Neuron (in vitro differentiated cells): ENCODE measurements at regions not wholly inside any gene's neighbourhood (a gene's known extent, or its start where the extent isn't known, plus 50 kb on each side); places are given as distances from the start of the nearest gene placed in this dataset.
"Not testable (repeated sequence)": the region's sequence is repeated elsewhere in the genome, so short reads cannot be mapped to it uniquely, and the experiment has no call there.

Source experiments
- H2AFZ ChIP-seq: one replicate; pipeline ENCODE4 v1.6.1; 2013; ENCODE audit warnings: low read depth, mild to moderate bottlenecking, inconsistent platforms, low read length, moderate library complexity
- H3K27me3 ChIP-seq: one replicate; pipeline ENCODE4 v1.6.1; 2013; ENCODE audit warnings: low read length; ENCODE audit not compliant: insufficient read depth
- H3K36me3 ChIP-seq: one replicate; pipeline ENCODE4 v1.6.1; 2013; ENCODE audit warnings: low read length; ENCODE audit not compliant: insufficient read depth
- H3K4me1 ChIP-seq: one replicate; pipeline ENCODE4 v1.6.1; 2013; ENCODE audit warnings: low read length; ENCODE audit not compliant: insufficient read depth
- H3K4me3 ChIP-seq: 2 replicates; pipeline ENCODE4 v1.5.1; 2013; ENCODE audit warnings: mild to moderate bottlenecking, low read length, moderate library complexity
- H3K9me3 ChIP-seq: one replicate; pipeline ENCODE4 v1.6.1; 2013; ENCODE audit warnings: low read length

GRCh38 chr16:63129411-63130125 is 1093.3 kb upstream of the CDH8 start:
- Histone ChIP-seq H3K36me3 (no peaks in the 10 kb centered on the region), H3K27me3 (no peaks in the 10 kb centered on the region), H3K9me3 (no peaks in the 10 kb centered on the region), H3K4me1 (no peaks in the 10 kb centered on the region), H2AFZ (no peak overlapping the region), H3K4me3 (no peak overlapping the region)

DNA sequence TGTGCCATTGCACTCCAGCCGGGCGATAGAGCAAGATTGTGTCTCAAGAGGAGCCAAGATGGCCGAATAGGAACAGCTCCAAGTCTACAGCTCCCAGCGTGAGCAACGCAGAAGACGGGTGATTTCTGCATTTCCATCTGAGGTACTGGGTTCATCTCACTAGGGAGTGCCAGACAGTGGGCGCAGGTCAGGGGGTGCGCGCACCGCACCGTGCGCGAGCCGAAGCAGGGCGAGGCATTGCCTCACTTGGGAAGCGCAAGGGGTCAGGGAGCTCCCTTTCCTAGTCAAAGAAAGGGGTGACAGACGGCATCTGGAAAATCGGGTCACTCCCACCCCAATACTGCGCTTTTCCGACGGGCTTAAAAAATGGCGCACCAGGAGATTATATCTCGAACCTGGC is 1083.7 kb upstream of the CDH8 start:
- H3K36me3 ChIP-seq, H3K27me3 ChIP-seq, H3K9me3 ChIP-seq, H2AFZ ChIP-seq, H3K4me1 ChIP-seq, H3K4me3 ChIP-seq: not testable (repeated sequence)

DNA sequence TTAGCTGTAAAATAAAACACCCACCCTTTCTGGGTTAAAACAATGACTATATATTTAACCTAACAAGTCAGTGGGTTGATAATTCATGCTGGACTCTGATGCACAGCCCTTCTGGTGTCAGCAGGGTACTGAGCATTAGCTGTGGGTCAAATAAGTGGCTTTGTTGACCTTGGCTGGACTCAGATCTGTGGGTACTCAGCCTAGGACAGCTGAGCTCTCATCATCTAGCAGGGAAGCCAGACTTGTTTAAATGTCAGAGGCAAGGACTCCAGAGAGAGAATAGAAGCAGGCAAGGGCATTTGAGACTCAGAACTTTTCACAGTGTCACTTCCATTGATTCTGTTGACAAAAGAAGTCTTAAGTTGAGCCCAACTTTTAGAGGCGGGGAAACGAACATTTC is 1063.8 kb upstream of the CDH8 start:
- no peak overlapping the region for H3K4me3 ChIP-seq
- H3K4me1 ChIP-seq = peaks cover 2% of the 10 kb centered on the region
- no peaks in the 10 kb centered on the region for H3K9me3 ChIP-seq
- H2AFZ ChIP-seq = no peak overlapping the region
- no peaks in the 10 kb centered on the region for H3K36me3 ChIP-seq
- no peaks in the 10 kb centered on the region for H3K27me3 ChIP-seq

GRCh38 chr16:63096857-63097256 is 1060.6 kb upstream of the CDH8 start:
- Histone ChIP-seq H3K27me3 (no peaks in the 10 kb centered on the region), H3K4me1 (peaks cover 2% of the 10 kb centered on the region), H3K4me3 (no peak overlapping the region), H3K9me3 (no peaks in the 10 kb centered on the region), H3K36me3 (no peaks in the 10 kb centered on the region), H2AFZ (no peak overlapping the region)

- Histone ChIP-seq H3K4me1 (peaks cover 2% of the 10 kb centered on the region), H3K27me3 (no peaks in the 10 kb centered on the region), H3K9me3 (no peaks in the 10 kb centered on the region), H2AFZ (no peak overlapping the region), H3K4me3 (no peak overlapping the region), H3K36me3 (no peaks in the 10 kb centered on the region)
Measured at GRCh38 chr16:63092736-63093135, 1056.5 kb upstream of the CDH8 start.

GRCh38 chr16:63082101-63082500 is 1045.9 kb upstream of the CDH8 start:
- no peaks in the 10 kb centered on the region for H3K36me3 ChIP-seq
- peaks cover 5% of the 10 kb centered on the region for H3K4me1 ChIP-seq
- no peak overlapping the region for H2AFZ ChIP-seq
- H3K27me3 ChIP-seq = no peaks in the 10 kb centered on the region
- H3K9me3 ChIP-seq = no peaks in the 10 kb centered on the region
- H3K4me3 ChIP-seq = no peak overlapping the region

- Histone ChIP-seq H3K36me3 (no peaks in the 10 kb centered on the region), H3K9me3 (peaks cover 2% of the 10 kb centered on the region), H3K4me3 (no peak overlapping the region), H3K27me3 (no peaks in the 10 kb centered on the region), H3K4me1 (peaks cover 5% of the 10 kb centered on the region), H2AFZ (no peak overlapping the region)
Measured at GRCh38 chr16:63080746-63081145, 1044.5 kb upstream of the CDH8 start.

DNA sequence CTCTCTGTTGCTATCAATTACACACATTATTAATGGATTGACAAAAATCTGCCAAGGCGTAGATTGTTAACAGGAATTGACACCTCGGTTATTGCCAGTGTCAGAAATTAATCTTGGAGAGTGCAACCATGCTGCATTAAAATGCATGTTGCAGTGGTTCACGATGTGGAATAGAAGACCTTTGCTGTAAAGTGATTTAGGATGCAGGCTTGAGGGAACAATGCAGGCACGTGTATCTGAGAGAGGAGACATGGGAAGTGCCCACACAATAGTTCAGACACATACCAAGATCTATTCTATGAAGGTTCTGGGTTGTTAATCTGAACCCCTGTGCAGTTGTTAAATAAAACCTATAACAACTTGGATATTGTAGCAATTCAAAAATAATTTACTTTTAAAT is 1032.8 kb upstream of the CDH8 start:
- Histone ChIP-seq H3K27me3 (no peaks in the 10 kb centered on the region), H3K9me3 (no peaks in the 10 kb centered on the region), H3K36me3 (no peaks in the 10 kb centered on the region), H3K4me3 (no peak overlapping the region), H2AFZ (no peak overlapping the region), H3K4me1 (peaks cover 17% of the 10 kb centered on the region)

DNA sequence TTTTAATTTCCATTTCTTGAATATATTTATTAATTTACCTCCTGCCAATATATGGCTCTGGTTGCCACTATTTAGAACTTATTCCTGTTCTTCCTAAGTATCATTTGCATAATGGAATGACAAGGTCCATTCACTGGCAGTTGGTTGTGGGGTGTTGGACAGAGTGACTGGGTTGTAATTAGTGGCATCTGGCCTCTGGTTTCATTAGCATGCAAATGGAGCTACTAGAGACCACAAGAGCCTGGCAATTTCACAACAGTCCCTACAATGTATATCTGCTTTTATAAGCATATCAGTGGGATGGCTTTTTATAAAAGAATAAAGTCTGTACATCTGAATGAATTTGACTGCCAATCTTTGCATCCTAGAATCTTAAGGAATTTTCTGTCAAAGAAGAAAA is 1030.9 kb upstream of the CDH8 start:
- no peaks in the 10 kb centered on the region for H3K27me3 ChIP-seq

GRCh38 chr16:63066552-63066951 is 1030.3 kb upstream of the CDH8 start:
- Histone ChIP-seq H3K4me3 (no peak overlapping the region), H3K9me3 (no peaks in the 10 kb centered on the region), H3K36me3 (no peaks in the 10 kb centered on the region), H3K27me3 (no peaks in the 10 kb centered on the region), H3K4me1 (peaks cover 17% of the 10 kb centered on the region), H2AFZ (no peak overlapping the region)

More for the DNA sequence above, 1030.9 kb upstream of the CDH8 start:
- no peak overlapping the region for H2AFZ ChIP-seq
- H3K4me3 ChIP-seq = no peak overlapping the region
- no peaks in the 10 kb centered on the region for H3K9me3 ChIP-seq
- peaks cover 17% of the 10 kb centered on the region for H3K4me1 ChIP-seq
- no peaks in the 10 kb centered on the region for H3K36me3 ChIP-seq

DNA sequence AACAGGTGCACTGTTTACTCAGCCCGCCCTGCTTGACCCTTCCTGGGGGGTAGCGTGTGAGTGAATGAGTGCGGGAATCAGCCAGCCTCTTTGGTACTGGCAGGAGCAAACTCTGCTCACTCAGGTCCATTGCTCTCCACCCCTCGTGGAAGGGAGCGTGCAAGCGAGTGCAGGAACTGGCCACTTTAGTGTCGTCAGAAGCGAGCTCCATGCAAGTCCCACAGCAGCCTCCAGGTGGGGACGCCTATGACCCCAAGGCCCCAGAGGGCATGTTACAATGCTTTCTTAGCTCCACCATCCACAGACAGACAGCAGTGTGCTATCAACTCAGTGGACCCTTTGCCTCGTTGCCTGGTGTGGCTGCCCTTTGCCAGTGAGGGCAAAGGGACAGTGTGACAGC is 1025.1 kb upstream of the CDH8 start:
- H3K4me1 ChIP-seq = no peaks in the 10 kb centered on the region
- H3K27me3 ChIP-seq = no peaks in the 10 kb centered on the region
- no peak overlapping the region for H2AFZ ChIP-seq
- H3K36me3 ChIP-seq = no peaks in the 10 kb centered on the region
- H3K4me3 ChIP-seq = no peak overlapping the region
- H3K9me3 ChIP-seq = no peaks in the 10 kb centered on the region

DNA sequence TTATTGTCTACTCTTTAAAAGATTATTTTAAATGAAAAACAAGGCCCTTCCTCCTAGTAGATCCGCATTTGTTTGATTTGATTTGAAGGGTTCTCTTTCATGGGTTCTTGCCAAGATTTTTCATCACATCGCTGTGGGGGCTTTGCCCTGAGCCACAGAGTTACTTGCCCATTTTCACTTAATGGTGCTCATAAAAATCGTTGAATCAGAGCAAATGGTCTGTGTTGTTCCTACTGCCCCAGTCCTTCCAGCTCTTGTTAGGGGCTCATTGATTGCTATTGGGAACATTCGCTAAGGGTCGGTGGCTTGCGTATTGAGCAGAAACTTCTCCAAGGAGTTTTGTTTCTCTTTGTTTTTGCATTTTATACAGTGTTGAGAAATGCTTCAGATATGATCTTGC is 1023.4 kb upstream of the CDH8 start:
- Histone ChIP-seq H3K4me1 (no peaks in the 10 kb centered on the region), H3K27me3 (no peaks in the 10 kb centered on the region), H3K36me3 (no peaks in the 10 kb centered on the region), H3K4me3 (no peak overlapping the region), H2AFZ (no peak overlapping the region), H3K9me3 (no peaks in the 10 kb centered on the region)

DNA sequence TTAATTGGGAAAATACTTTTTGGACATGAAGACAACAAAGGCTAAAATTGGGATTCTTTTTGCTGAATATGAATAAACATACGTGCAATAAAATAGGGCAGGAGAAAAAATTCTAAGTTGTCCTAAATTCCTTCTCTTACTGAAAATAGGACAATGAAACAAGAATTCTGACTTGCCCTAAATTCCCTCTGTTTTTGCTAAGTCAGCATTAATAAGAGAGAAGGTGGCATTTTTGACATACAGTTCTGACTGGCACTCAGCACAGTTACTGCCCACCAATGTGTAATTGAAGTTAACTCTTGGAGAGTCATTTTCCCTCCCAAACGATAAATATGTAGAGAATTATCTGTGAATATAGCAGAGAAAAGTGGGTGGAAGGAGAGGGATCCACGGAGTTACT is 1021.1 kb upstream of the CDH8 start:
- Histone ChIP-seq H2AFZ (no peak overlapping the region), H3K4me1 (no peaks in the 10 kb centered on the region), H3K4me3 (no peak overlapping the region), H3K9me3 (no peaks in the 10 kb centered on the region), H3K27me3 (no peaks in the 10 kb centered on the region), H3K36me3 (no peaks in the 10 kb centered on the region)

DNA sequence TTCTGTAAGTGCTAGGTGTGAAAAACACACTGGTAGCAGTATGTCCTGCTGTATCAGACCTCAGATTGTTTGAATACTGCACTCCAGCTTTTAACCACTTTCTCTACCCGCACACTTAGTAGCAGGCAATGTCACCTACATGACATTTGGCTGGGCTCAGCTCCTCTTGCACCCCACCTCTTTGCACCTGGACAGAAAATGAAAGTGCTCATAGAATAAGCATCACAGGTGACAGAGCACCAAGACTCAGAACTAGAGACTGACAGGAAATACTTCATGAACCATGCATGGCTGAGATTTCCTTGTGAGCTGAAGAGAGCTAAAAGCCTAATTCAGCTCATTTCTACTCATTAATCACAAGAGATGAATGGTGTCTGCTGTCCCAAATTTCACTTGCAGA is 1014.2 kb upstream of the CDH8 start:
- H2AFZ ChIP-seq = no peak overlapping the region
- H3K9me3 ChIP-seq = no peaks in the 10 kb centered on the region
- no peaks in the 10 kb centered on the region for H3K4me1 ChIP-seq
- no peak overlapping the region for H3K4me3 ChIP-seq
- no peaks in the 10 kb centered on the region for H3K27me3 ChIP-seq
- H3K36me3 ChIP-seq = no peaks in the 10 kb centered on the region
